ENCODE measurements at regions not wholly inside any gene's neighbourhood (a gene's known extent, or its start where the extent isn't known, plus 50 kb on each side); places are given as distances from the start of the nearest gene placed in this dataset.

- no peak for DNase-seq (ENCODE audit: extremely low read depth, low read depth, low spot score)
Observed at GRCh38 chr21:16011719-16012118, 281.9 kb downstream of the USP25 start.

- no peak for DNase-seq (ENCODE audit: extremely low read depth, low read depth, low spot score)
Observed at GRCh38 chr21:16013570-16013969, 283.8 kb downstream of the USP25 start.

GRCh38 chr21:16020878-16021277 is 291.1 kb downstream of the USP25 start:
- no peak for DNase-seq (ENCODE audit: extremely low read depth, low read depth, low spot score)

GRCh38 chr21:16022116-16022515 is 292.3 kb downstream of the USP25 start:
- no peak for DNase-seq (ENCODE audit: extremely low read depth, low read depth, low spot score)

- DNase-seq (ENCODE audit: extremely low read depth, low read depth, low spot score), result no peak
Observed at GRCh38 chr21:16022921-16023320, 293.1 kb downstream of the USP25 start.

- no peak for DNase-seq (ENCODE audit: extremely low read depth, low read depth, low spot score)
Observed at GRCh38 chr21:16028142-16028541, 298.4 kb downstream of the USP25 start.

GRCh38 chr21:16028941-16029464 is 299.2 kb downstream of the USP25 start:
- no peak for DNase-seq (ENCODE audit: extremely low read depth, low read depth, low spot score)

GRCh38 chr21:16033193-16033592 is 303.4 kb downstream of the USP25 start:
- DNase-seq (ENCODE audit: extremely low read depth, low read depth, low spot score), result no peak

GRCh38 chr21:16034446-16035190 is 304.8 kb downstream of the USP25 start:
- no peak for DNase-seq (ENCODE audit: extremely low read depth, low read depth, low spot score)

GRCh38 chr21:16037421-16037955 is 307.7 kb downstream of the USP25 start:
- no peak for DNase-seq (ENCODE audit: extremely low read depth, low read depth, low spot score)

- DNase-seq (ENCODE audit: extremely low read depth, low read depth, low spot score), result no peak
Observed at GRCh38 chr21:16040601-16041000, 310.8 kb downstream of the USP25 start.

GRCh38 chr21:16044676-16045075 is 314.9 kb downstream of the USP25 start:
- no peak for DNase-seq (ENCODE audit: extremely low read depth, low read depth, low spot score)

GRCh38 chr21:16046656-16047330 is 317.0 kb downstream of the USP25 start:
- DNase-seq (ENCODE audit: extremely low read depth, low read depth, low spot score), result no peak

GRCh38 chr21:16047904-16048303 is 318.1 kb downstream of the USP25 start:
- no peak for DNase-seq (ENCODE audit: extremely low read depth, low read depth, low spot score)

- no peak for DNase-seq (ENCODE audit: extremely low read depth, low read depth, low spot score)
Observed at GRCh38 chr21:16055014-16055413, 325.2 kb downstream of the USP25 start.

- no peak for DNase-seq (ENCODE audit: extremely low read depth, low read depth, low spot score)
Observed at GRCh38 chr21:16058896-16059295, 329.1 kb downstream of the USP25 start.

GRCh38 chr21:16059981-16060380 is 330.2 kb downstream of the USP25 start:
- no peak for DNase-seq (ENCODE audit: extremely low read depth, low read depth, low spot score)

- DNase-seq (ENCODE audit: extremely low read depth, low read depth, low spot score), result no peak
Observed at GRCh38 chr21:16061194-16061593, 331.4 kb downstream of the USP25 start.

GRCh38 chr21:16069178-16070112 is 339.7 kb downstream of the USP25 start:
- DNase-seq (ENCODE audit: extremely low read depth, low read depth, low spot score), result no peak

GRCh38 chr21:16070207-16070651 is 340.4 kb downstream of the USP25 start:
- no peak for DNase-seq (ENCODE audit: extremely low read depth, low read depth, low spot score)

GRCh38 chr21:16071092-16071491 is 341.3 kb downstream of the USP25 start:
- no peak for DNase-seq (ENCODE audit: extremely low read depth, low read depth, low spot score)
